ENCODE measurements at regions not wholly inside any gene's neighbourhood (a gene's known extent, or its start where the extent isn't known, plus 50 kb on each side); places are given as distances from the start of the nearest gene placed in this dataset.

DNA sequence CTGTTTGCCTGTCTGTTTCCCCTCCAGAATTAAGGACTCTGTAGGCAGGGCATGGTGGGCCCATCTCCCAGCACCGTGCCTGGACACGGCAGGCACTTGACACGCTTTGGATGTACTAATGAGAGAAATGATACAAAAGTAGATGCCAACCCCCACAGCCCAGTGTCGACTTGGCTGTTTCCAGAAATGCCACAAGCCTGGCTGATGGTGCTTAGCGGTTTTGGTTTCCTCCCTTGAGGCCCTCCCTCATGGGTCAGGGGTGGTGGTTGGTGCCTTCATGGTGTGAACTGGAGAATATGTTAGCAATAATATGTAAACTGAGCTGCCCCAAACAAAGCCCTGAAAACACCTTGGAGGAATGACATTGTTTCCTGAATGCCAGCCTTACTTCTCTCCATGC lies 55.5 kb upstream of the ESRRB start:
- no peak for TF ChIP-seq EZH2 (IDR thresholded peaks at IDR 0.05; ENCODE audit: borderline replicate concordance, insufficient read depth, low read depth, low read length, poor library complexity, severe bottlenecking)
- TF ChIP-seq, protein P1, sequence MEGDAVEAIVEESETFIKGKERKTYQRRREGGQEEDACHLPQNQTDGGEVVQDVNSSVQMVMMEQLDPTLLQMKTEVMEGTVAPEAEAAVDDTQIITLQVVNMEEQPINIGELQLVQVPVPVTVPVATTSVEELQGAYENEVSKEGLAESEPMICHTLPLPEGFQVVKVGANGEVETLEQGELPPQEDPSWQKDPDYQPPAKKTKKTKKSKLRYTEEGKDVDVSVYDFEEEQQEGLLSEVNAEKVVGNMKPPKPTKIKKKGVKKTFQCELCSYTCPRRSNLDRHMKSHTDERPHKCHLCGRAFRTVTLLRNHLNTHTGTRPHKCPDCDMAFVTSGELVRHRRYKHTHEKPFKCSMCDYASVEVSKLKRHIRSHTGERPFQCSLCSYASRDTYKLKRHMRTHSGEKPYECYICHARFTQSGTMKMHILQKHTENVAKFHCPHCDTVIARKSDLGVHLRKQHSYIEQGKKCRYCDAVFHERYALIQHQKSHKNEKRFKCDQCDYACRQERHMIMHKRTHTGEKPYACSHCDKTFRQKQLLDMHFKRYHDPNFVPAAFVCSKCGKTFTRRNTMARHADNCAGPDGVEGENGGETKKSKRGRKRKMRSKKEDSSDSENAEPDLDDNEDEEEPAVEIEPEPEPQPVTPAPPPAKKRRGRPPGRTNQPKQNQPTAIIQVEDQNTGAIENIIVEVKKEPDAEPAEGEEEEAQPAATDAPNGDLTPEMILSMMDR (IDR thresholded peaks at IDR 0.05), result no peak
- Mint-ChIP-seq H3K4me3 (no peak overlapping the region), H3K27ac (no peak overlapping the region), H3K4me1 (no peaks in the 10 kb centered on the region), H3K9me3 (ENCODE audit: insufficient read depth) (no peaks in the 10 kb centered on the region), H3K27me3 (peaks cover 36% of the 10 kb centered on the region)
- no peaks in the 10 kb centered on the region for H3K36me3 ChIP-seq (replicated peaks in 1 of 2; ENCODE audit: control extremely low read depth in 1 of 2, control insufficient read depth in 1 of 2, extremely low read depth in 1 of 2, insufficient read depth in 2 of 2, low read length in 1 of 2)
- H3K9ac ChIP-seq (ENCODE audit: low read length), result no peak overlapping the region
- no peak overlapping the region for H3K4me2 ChIP-seq (replicated peaks; ENCODE audit: low read depth, low read length, poor library complexity, severe bottlenecking)
- H4K20me1 ChIP-seq (ENCODE audit: control insufficient read depth, insufficient read depth, low read length, poor library complexity, severe bottlenecking), result no peaks in the 10 kb centered on the region
- H3K79me2 ChIP-seq (ENCODE audit: control insufficient read depth, insufficient read depth, low read length), result no peaks in the 10 kb centered on the region
- no peaks in the 10 kb centered on the region for H3K9me3 ChIP-seq (ENCODE audit: control extremely low read depth in 1 of 3, control insufficient read depth in 2 of 3, insufficient read depth in 1 of 3, low read length in 2 of 3)
- H3K27ac ChIP-seq (ENCODE audit: low read length in 2 of 2), result no peak overlapping the region
- H3K4me1 ChIP-seq (ENCODE audit: control insufficient read depth in 2 of 2, insufficient read depth in 2 of 2, low read length in 2 of 2), result no peaks in the 10 kb centered on the region
- ATAC-seq (ENCODE audit: low read depth) (no peak), DNase-seq (no peak)
- ChIA-PET POLR2A (no interaction called here), CTCF (no interaction called here)
- H3K27me3 ChIP-seq (replicated peaks in 1 of 4; ENCODE audit: control extremely low read depth in 1 of 4, control insufficient read depth in 3 of 4, insufficient read depth in 4 of 4, low read length in 3 of 4), result no peaks in the 10 kb centered on the region
- H2AFZ ChIP-seq (ENCODE audit: insufficient read depth, low read depth, low read length, poor library complexity, severe bottlenecking), result no peak overlapping the region
- no peak overlapping the region for H3K4me3 ChIP-seq (ENCODE audit: control extremely low read depth in 1 of 5, extremely low read depth in 1 of 5, insufficient read depth in 1 of 5, low read depth in 2 of 5, low read length in 4 of 5)
- WGBS (ENCODE audit: insufficient coverage), result 57% methylated on average over 5 of the region's 5 CpGs
- intact Hi-C loops (cut with micrococcal nuclease), result no loop called here

DNA sequence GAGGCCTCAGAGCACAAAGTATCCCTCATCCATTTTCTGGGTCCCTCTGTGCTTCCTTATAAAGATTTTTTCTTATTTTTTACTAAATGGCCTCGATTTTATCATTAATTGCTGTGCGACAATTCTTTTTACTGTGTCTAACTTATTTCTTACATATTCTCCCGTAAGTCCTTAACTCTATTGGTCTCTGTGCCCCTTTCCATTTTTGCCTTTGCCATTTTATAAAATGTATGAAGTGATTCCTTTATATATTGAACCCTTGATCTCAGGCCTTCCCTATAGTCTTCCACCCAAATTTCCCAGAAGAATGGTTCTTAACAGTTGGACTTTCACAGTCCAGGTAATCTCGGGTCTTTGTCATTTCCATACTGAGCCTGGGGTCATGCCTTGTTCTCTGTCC lies 55.0 kb upstream of the ESRRB start:
- Histone ChIP-seq H3K27me3 (replicated peaks in 1 of 4; ENCODE audit: control extremely low read depth in 1 of 4, control insufficient read depth in 3 of 4, insufficient read depth in 4 of 4, low read length in 3 of 4) (no peaks in the 10 kb centered on the region), H4K20me1 (ENCODE audit: control insufficient read depth, insufficient read depth, low read length, poor library complexity, severe bottlenecking) (no peaks in the 10 kb centered on the region), H3K4me2 (replicated peaks; ENCODE audit: low read depth, low read length, poor library complexity, severe bottlenecking) (no peak overlapping the region), H3K9ac (ENCODE audit: low read length) (no peak overlapping the region), H3K27ac (ENCODE audit: low read length in 2 of 2) (no peak overlapping the region), H3K36me3 (replicated peaks in 1 of 2; ENCODE audit: control extremely low read depth in 1 of 2, control insufficient read depth in 1 of 2, extremely low read depth in 1 of 2, insufficient read depth in 2 of 2, low read length in 1 of 2) (no peaks in the 10 kb centered on the region), H3K4me1 (ENCODE audit: control insufficient read depth in 2 of 2, insufficient read depth in 2 of 2, low read length in 2 of 2) (no peaks in the 10 kb centered on the region), H3K9me3 (ENCODE audit: control extremely low read depth in 1 of 3, control insufficient read depth in 2 of 3, insufficient read depth in 1 of 3, low read length in 2 of 3) (no peaks in the 10 kb centered on the region), H3K4me3 (ENCODE audit: control extremely low read depth in 1 of 5, extremely low read depth in 1 of 5, insufficient read depth in 1 of 5, low read depth in 2 of 5, low read length in 4 of 5) (no peak overlapping the region), H3K79me2 (ENCODE audit: control insufficient read depth, insufficient read depth, low read length) (no peaks in the 10 kb centered on the region), H2AFZ (ENCODE audit: insufficient read depth, low read depth, low read length, poor library complexity, severe bottlenecking) (no peak overlapping the region)
- intact Hi-C loops (cut with micrococcal nuclease), result no loop called here
- ATAC-seq (ENCODE audit: low read depth) (no peak), DNase-seq (no peak)
- POLR2A ChIA-PET, result no interaction called here
- WGBS (ENCODE audit: insufficient coverage), result 67% methylated on average over 1 of the region's 4 CpGs
- Mint-ChIP-seq H3K9me3 (ENCODE audit: insufficient read depth) (no peaks in the 10 kb centered on the region), H3K4me3 (no peak overlapping the region), H3K27ac (no peak overlapping the region), H3K27me3 (peaks cover 40% of the 10 kb centered on the region), H3K4me1 (no peaks in the 10 kb centered on the region)
- CTCF ChIA-PET, result no interaction called here
- TF ChIP-seq, protein P1 (IDR thresholded peaks at IDR 0.05), result no peak
- no peak for TF ChIP-seq EZH2 (IDR thresholded peaks at IDR 0.05; ENCODE audit: borderline replicate concordance, insufficient read depth, low read depth, low read length, poor library complexity, severe bottlenecking)
